Vagina (tissue), 2 donors: ENCODE measurements at regions not wholly inside any gene's neighbourhood (a gene's known extent, or its start where the extent isn't known, plus 50 kb on each side); places are given as distances from the start of the nearest gene placed in this dataset.

Experiments used
- DNase-seq, 2 donors: peaks; one replicate each; pipeline ENCODE4 v3.0.0-alpha.2; 2017; ENCODE audit errors: extremely low spot score in 2 of 2
- H3K27ac ChIP-seq: fragments of 200-600 bp; sonication (generic); one replicate; pipeline ENCODE4 v1.5.1; 2019
- H3K27me3 ChIP-seq: fragments of 200-600 bp; sonication (generic); one replicate; pipeline ENCODE4 v1.5.1; 2019
- H3K36me3 ChIP-seq, 2 donors: fragments of 200-600 bp; sonication (generic); one replicate each; pipeline ENCODE4 v1.5.1; 2017 to 2019
- H3K4me1 ChIP-seq: fragments of 200-600 bp; sonication (generic); one replicate; pipeline ENCODE4 v1.5.1; 2019
- H3K4me3 ChIP-seq, 2 donors: fragments of 200-600 bp; sonication (generic); 1 replicate in 1 of 2; 2 replicates in 1 of 2; pipeline ENCODE4 v1.5.1; 2016 to 2019
- H3K9me3 ChIP-seq: fragments of 200-600 bp; sonication (generic); one replicate; pipeline ENCODE4 v1.5.1; 2019
- POLR2A ChIP-seq, 2 donors: fragments of 450-650 bp; IDR thresholded peaks; one replicate each; pipeline ENCODE4 v1.6.1; 2017; ENCODE audit warnings: antibody characterized with exemption in 2 of 2, mild to moderate bottlenecking in 2 of 2, moderate library complexity in 2 of 2
- POLR2AphosphoS5 ChIP-seq, 2 donors: sonication (generic); formaldehyde crosslinking; IDR thresholded peaks; one replicate each; pipeline ENCODE4 v1.9.0; 2017; ENCODE audit warnings: antibody characterized with exemption in 2 of 2, mild to moderate bottlenecking in 2 of 2, low read depth in 1 of 2; ENCODE audit not compliant: insufficient read depth in 1 of 2
- intact Hi-C: fragments of 100-400 bp; cut with DNase I; formaldehyde crosslinking; loops from one replicate; pipeline ENCODE4 v1.15.1; 2023
- TF ChIP-seq, protein P1 (sequence below), 3 experiments: fragments of 450-650 bp in 2 of 3; fragments of 200-600 bp in 1 of 3; sonication (generic) in 1 of 3; IDR thresholded peaks; one replicate each; pipeline ENCODE4 v1.5.1; 2017 to 2019; ENCODE audit warnings: antibody characterized with exemption in 3 of 3, mild to moderate bottlenecking in 2 of 3, moderate library complexity in 2 of 3

DNA sequence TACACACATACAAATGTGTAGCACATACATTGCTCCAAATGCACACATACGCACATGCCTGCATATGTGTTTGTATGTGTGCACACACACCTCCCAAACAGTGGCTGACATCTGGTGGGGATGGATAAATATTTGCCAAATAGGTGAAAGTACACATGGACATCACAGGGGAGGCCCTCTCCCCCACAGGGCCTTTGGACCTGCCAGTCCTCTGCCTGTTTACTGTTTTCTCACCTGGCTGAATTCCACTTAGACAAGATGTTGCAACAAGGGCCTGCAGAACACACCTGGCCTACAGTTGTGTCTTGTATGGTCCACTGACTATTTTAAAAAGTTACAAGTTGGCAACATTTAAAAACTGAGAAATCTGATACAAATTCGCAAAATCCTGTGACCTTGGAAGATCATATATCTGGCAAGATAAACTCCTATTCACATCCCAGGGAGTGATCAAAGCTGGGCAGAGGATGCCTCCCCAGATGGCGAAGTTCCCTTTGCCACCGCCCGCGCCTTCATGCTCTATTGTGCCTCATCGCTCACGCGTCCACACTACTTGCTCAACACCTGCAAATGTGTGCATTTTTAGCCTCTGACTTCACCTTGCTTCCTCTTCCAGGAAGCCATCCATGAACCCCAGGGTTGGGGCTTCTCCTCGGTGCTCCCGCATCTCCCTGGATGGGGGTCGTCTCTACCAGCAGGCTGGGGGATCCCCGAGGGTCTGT is 118.4 kb upstream of the FZD10 start:
- H3K27ac ChIP-seq, result no peak overlapping the region
- no peaks in the 10 kb centered on the region for H3K4me1 ChIP-seq
- H3K27me3 ChIP-seq, result no peaks in the 10 kb centered on the region
- intact Hi-C loops, result no loop called here
- H3K36me3 ChIP-seq, result no peaks in the 10 kb centered on the region
- no peaks in the 10 kb centered on the region for H3K9me3 ChIP-seq
- DNase-seq, result no peak
- no peak overlapping the region for H3K4me3 ChIP-seq
- TF ChIP-seq, protein P1, sequence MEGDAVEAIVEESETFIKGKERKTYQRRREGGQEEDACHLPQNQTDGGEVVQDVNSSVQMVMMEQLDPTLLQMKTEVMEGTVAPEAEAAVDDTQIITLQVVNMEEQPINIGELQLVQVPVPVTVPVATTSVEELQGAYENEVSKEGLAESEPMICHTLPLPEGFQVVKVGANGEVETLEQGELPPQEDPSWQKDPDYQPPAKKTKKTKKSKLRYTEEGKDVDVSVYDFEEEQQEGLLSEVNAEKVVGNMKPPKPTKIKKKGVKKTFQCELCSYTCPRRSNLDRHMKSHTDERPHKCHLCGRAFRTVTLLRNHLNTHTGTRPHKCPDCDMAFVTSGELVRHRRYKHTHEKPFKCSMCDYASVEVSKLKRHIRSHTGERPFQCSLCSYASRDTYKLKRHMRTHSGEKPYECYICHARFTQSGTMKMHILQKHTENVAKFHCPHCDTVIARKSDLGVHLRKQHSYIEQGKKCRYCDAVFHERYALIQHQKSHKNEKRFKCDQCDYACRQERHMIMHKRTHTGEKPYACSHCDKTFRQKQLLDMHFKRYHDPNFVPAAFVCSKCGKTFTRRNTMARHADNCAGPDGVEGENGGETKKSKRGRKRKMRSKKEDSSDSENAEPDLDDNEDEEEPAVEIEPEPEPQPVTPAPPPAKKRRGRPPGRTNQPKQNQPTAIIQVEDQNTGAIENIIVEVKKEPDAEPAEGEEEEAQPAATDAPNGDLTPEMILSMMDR (IDR thresholded peaks at IDR 0.05), result no peak
- no peak for TF ChIP-seq POLR2AphosphoS5 (IDR thresholded peaks at IDR 0.05; ENCODE audit: insufficient read depth in 1 of 2, low read depth in 1 of 2)
- TF ChIP-seq POLR2A (IDR thresholded peaks at IDR 0.05), result no peak

DNA sequence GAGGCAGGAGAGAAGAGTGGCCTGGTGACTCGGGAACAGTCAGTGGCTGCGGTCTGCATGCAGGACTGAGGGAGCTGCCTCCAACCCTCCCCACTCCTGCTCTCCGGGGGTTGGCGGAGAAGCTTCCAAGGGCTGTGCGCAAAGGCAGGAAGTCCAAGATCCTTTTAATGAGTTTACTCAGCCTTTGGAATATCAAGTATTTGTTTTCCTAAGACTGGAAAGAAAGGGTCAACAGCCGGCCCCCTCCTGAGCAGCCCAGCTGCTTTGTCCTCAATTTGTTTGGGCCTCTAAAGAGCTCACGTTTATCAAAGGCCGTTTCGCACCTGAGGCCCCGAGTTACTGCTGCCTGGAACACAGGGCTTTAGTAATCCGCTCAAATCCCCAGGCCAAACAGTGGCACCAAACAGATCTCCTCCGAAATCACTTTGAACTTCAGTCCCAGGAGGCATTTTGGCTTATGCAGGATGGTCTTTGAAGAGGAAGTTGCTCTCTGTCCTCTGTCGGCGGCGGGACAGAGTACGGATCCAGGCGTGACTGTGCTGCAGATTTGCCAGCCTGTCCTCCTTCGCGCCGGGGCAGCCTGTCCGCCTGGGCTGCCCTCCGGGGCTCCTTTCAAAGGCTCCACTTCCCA is 117.2 kb upstream of the FZD10 start:
- H3K27me3 ChIP-seq, result no peaks in the 10 kb centered on the region
- intact Hi-C loops, result no loop called here
- H3K36me3 ChIP-seq, result no peaks in the 10 kb centered on the region
- no peak overlapping the region for H3K4me3 ChIP-seq
- H3K4me1 ChIP-seq, result no peaks in the 10 kb centered on the region
- no peaks in the 10 kb centered on the region for H3K9me3 ChIP-seq
- no peak overlapping the region for H3K27ac ChIP-seq
- no peak for DNase-seq
- TF ChIP-seq, protein P1 (IDR thresholded peaks at IDR 0.05), result no peak
- TF ChIP-seq POLR2AphosphoS5 (IDR thresholded peaks at IDR 0.05; ENCODE audit: insufficient read depth in 1 of 2, low read depth in 1 of 2), result no peak
- TF ChIP-seq POLR2A (IDR thresholded peaks at IDR 0.05), result no peak

DNA sequence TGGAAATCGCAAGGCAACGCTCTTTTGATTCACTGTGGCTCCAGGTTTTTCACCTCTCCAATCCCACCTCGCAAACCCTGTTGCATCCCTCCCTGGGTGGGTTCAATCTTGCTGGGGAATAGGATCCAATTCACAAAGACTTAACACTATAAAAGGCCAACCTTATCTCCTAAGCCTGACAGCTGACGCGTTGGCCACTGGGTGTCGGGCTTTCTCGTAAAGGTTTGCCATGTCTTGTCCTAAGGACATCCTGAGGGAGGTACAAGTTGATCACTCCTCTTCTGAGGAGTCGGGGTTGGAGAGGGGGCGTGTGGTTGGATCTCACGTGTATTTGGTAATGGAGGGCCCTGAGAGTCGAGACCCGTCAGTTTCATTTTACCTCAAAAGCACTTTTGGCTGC is 112.6 kb upstream of the FZD10 start:
- intact Hi-C loops, result loop anchor here (2.0 kb wide), 1 partner anchor 287 kb away; the partner anchor contains the start of gene PIWIL1
- no peak for DNase-seq
- Histone ChIP-seq H3K27me3 (no peaks in the 10 kb centered on the region), H3K4me1 (no peaks in the 10 kb centered on the region), H3K4me3 (no peak overlapping the region), H3K9me3 (no peaks in the 10 kb centered on the region), H3K36me3 (no peaks in the 10 kb centered on the region), H3K27ac (no peak overlapping the region)
- TF ChIP-seq POLR2AphosphoS5 (IDR thresholded peaks at IDR 0.05; ENCODE audit: insufficient read depth in 1 of 2, low read depth in 1 of 2), result no peak
- TF ChIP-seq POLR2A (IDR thresholded peaks at IDR 0.05), result no peak
- TF ChIP-seq, protein P1 (IDR thresholded peaks at IDR 0.05), result no peak

DNA sequence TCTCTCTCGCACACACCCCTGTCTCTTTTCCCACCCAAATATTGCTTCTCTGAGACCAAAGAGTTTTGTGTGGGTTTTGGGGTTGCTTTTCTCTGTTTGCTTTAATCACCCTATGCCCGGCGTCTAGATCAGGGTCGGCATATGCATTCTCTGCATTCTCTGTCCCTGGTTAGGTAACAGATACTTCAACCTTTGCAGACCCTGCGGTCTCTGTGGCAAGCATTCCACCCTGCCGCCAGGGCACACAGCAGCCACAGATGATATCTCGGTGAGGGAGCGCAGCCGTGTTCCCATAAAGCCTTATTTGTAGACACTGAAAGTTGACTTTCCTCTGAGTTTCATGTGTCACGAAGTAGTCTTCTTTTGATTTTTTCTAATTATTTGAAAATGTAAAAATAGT is 110.4 kb upstream of the FZD10 start:
- Histone ChIP-seq H3K4me3 (no peak overlapping the region), H3K9me3 (no peaks in the 10 kb centered on the region), H3K27me3 (no peaks in the 10 kb centered on the region), H3K36me3 (no peaks in the 10 kb centered on the region), H3K4me1 (no peaks in the 10 kb centered on the region), H3K27ac (no peak overlapping the region)
- intact Hi-C loops, result loop anchor here (2.0 kb wide), 1 partner anchor 285 kb away; the partner anchor contains the start of gene PIWIL1
- TF ChIP-seq POLR2AphosphoS5 (IDR thresholded peaks at IDR 0.05; ENCODE audit: insufficient read depth in 1 of 2, low read depth in 1 of 2), result no peak
- TF ChIP-seq POLR2A (IDR thresholded peaks at IDR 0.05), result no peak
- TF ChIP-seq, protein P1 (IDR thresholded peaks at IDR 0.05), result no peak
- DNase-seq, result no peak

DNA sequence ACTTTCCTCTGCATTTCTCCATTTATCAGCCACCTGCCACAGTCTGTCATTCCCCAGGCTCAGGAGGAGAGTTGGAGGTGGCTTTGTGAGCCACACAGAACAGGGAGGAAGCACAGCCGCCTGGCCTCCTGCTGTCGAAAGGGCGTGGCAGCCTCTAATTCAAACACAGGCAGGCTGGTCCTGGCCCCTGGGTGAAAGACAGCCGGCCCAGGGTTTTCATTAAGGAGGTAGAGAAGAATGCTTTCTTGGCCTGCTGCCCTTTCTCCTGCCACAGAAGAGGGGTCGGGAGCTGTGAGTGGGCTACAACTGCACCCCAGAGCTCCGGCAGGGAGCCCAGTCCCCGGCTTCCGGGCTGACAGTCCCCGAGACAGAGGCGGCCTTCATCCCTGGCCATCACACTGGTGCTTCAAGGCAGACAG is 108.6 kb upstream of the FZD10 start:
- intact Hi-C loops, result no loop called here
- DNase-seq, result no peak

More for the DNA sequence above, 108.6 kb upstream of the FZD10 start:
- Histone ChIP-seq H3K36me3 (no peaks in the 10 kb centered on the region), H3K4me1 (no peaks in the 10 kb centered on the region), H3K27me3 (no peaks in the 10 kb centered on the region), H3K27ac (no peak overlapping the region), H3K4me3 (no peak overlapping the region), H3K9me3 (no peaks in the 10 kb centered on the region)
- TF ChIP-seq POLR2AphosphoS5 (IDR thresholded peaks at IDR 0.05; ENCODE audit: insufficient read depth in 1 of 2, low read depth in 1 of 2), result no peak
- TF ChIP-seq POLR2A (IDR thresholded peaks at IDR 0.05), result no peak
- TF ChIP-seq, protein P1 (IDR thresholded peaks at IDR 0.05), result no peak
